ENCODE measurements at regions not wholly inside any gene's neighbourhood (a gene's known extent, or its start where the extent isn't known, plus 50 kb on each side); places are given as distances from the start of the nearest gene placed in this dataset.
"Not testable (repeated sequence)": the region's sequence is repeated elsewhere in the genome, so short reads cannot be mapped to it uniquely, and the experiment has no call there.

GRCh38 chr1:149665528-149665927, 81.9 kb downstream of the PPIAL4C start:
- H3K4me3 ChIP-seq (replicated peaks in 1 of 3); intact Hi-C loops (cut with DNase I); DNase-seq; H3K36me3 ChIP-seq; H3K27ac ChIP-seq; H3K4me1 ChIP-seq; H3K9me3 ChIP-seq; H3K27me3 ChIP-seq: not testable (repeated sequence)
- WGBS, 2 donors = 90 to 100% methylated on average over 2 of the region's 2 CpGs

DNA sequence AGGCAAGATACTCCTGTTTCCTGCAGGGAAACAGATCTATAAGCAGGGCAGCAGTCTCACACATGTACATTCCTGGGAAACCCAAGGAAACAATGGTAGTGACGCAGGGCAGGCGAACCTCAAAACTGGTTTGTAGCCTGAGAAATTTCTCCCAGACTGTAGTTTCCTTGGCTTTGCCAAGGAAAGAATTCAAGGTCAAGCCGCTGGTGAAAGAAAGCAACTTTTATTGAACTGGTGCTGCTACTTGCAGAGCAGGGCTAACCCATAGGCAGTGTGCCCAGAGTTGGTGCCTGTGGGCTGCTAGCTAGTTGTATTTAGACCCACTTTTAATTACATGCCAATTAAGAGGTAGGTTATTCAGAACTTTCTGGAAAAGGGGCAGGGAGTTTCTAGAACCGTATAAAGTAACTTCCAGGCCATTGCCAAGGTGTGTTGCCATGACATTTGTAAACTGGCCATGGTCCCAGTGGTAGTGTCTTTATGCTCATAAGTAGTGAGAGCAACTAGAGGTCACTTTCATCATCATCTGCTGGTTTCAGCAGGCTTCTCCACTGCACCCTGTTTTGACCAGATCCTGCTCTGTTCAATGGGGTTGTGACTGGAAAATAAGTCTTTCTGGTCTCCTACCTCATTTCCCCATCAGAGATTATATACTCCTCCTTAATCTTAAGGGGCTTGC, 89.7 kb downstream of the PPIAL4C start:
- H3K4me1 ChIP-seq; H3K4me3 ChIP-seq (replicated peaks in 1 of 3); H3K9me3 ChIP-seq; H3K27me3 ChIP-seq; intact Hi-C loops (cut with DNase I); H3K36me3 ChIP-seq; H3K27ac ChIP-seq; DNase-seq: not testable (repeated sequence)
- 80 to 86% methylated on average over 4 of the region's 4 CpGs for WGBS, 2 donors

DNA sequence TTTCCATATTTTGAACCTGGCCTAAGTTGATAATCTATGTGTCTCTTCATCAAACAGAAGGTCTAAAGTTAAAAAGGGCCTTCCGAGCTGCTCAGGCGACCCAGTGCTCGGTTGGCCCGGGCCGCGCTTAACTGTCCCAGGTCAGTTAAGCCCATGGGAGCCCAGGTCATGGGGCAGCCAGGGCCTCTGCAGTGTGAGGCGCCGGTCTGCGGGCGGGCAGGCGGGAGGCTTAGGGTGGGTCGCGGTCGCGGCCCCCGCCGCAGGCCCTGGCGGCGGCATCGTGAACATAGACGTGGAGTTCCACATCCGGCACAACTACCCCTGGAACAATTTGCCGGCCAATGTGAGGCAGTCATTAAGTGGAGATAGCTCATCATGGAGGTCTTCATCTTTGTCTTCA, 91.3 kb downstream of the PPIAL4C start:
- intact Hi-C loops (cut with DNase I); H3K4me3 ChIP-seq (replicated peaks in 1 of 3); H3K27me3 ChIP-seq; H3K4me1 ChIP-seq; DNase-seq; H3K9me3 ChIP-seq; H3K36me3 ChIP-seq; H3K27ac ChIP-seq: not testable (repeated sequence)
- 96% methylated on average over 19 to 23 of the region's 23 CpGs for WGBS, 2 donors

DNA sequence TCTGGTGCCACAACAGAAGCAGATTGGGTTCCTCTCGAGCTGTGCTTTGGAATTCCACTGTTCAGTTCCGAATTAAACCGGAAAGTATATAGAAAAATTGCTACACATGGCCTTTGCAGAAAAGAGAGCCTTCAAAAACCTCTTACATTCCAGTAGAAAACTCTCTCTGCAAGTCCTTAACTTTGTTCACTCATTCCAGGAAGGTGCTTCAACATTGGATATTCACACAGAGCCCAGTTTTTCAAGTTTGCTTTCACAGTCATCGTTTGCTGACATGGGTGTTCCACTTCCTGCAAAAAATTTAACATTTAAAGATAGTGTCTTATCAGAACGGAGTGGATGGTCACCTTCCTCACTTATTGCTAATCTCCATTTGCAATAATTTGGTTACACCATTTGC, 93.7 kb downstream of the PPIAL4C start:
- H3K4me1 ChIP-seq; H3K27ac ChIP-seq; DNase-seq; intact Hi-C loops (cut with DNase I); H3K9me3 ChIP-seq; H3K27me3 ChIP-seq; H3K4me3 ChIP-seq (replicated peaks in 1 of 3); H3K36me3 ChIP-seq: not testable (repeated sequence)
- WGBS, 2 donors = 39 to 45% methylated on average over 5 of the region's 5 CpGs

- H3K9me3 ChIP-seq; H3K4me1 ChIP-seq; H3K4me3 ChIP-seq (replicated peaks in 1 of 3); H3K27ac ChIP-seq; intact Hi-C loops (cut with DNase I); H3K36me3 ChIP-seq; DNase-seq; H3K27me3 ChIP-seq: not testable (repeated sequence)
- WGBS, 2 donors = 80 to 100% methylated on average over 1 of the region's 3 CpGs
Measured at GRCh38 chr1:149686593-149687238, 95.8 kb upstream of the FCGR1A start.

DNA sequence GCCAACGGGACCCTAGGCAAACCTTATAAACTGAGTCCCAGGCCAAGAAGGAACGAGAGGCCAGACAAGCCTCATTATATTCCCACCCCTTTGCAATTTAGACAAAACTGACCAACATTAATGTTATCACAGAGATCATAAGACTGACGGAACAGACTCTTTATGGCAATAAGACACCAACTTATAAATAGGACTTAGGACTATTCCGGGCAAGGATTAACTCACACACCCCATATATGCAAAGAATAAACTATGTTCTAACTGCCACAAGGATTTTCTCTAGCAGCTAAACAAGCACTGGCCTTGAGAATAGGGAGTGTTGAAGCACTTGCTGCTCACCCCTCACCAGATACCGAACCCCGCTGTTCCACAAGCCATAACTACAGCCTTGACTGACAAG, 91.1 kb upstream of the FCGR1A start:
- H3K4me1 ChIP-seq; H3K27ac ChIP-seq; DNase-seq; H3K9me3 ChIP-seq; H3K36me3 ChIP-seq; intact Hi-C loops (cut with DNase I); H3K27me3 ChIP-seq; H3K4me3 ChIP-seq (replicated peaks in 1 of 3): not testable (repeated sequence)
- 78 to 92% methylated on average over 4 of the region's 6 CpGs for WGBS, 2 donors

GRCh38 chr1:149692804-149693539, 89.5 kb upstream of the FCGR1A start:
- H3K36me3 ChIP-seq; H3K27ac ChIP-seq; H3K4me3 ChIP-seq (replicated peaks in 1 of 3); intact Hi-C loops (cut with DNase I); H3K27me3 ChIP-seq; H3K9me3 ChIP-seq; H3K4me1 ChIP-seq; DNase-seq: not testable (repeated sequence)
- WGBS, 2 donors = 86 to 96% methylated on average over 9 of the region's 17 CpGs

DNA sequence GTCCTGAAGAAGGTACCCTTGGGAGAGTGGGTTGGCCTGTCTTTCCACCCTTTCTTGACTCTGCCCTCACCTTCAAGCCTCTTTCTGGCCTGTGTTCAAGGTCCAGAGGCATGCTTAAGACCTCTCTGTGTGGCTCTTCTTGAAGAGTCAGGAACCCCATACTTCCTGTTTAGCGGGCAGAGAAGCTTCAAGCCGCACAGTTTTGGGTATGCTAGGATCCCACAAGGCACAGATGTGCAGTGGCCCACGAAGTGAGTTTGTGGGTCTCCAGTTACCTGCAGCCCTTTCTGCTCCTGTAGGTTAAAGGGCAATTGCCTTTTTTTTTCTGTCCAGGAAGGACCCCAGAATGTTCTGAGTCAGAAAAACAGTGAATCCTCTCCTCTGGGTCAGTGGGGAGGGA, 87.4 kb upstream of the FCGR1A start:
- H3K36me3 ChIP-seq; H3K9me3 ChIP-seq; DNase-seq; H3K4me3 ChIP-seq (replicated peaks in 1 of 3); H3K27me3 ChIP-seq; H3K4me1 ChIP-seq; intact Hi-C loops (cut with DNase I); H3K27ac ChIP-seq: not testable (repeated sequence)
- 70% methylated on average over 3 of the region's 3 CpGs; no CpG with 5 or more reads in 1 of the 2 donors for WGBS, 2 donors

DNA sequence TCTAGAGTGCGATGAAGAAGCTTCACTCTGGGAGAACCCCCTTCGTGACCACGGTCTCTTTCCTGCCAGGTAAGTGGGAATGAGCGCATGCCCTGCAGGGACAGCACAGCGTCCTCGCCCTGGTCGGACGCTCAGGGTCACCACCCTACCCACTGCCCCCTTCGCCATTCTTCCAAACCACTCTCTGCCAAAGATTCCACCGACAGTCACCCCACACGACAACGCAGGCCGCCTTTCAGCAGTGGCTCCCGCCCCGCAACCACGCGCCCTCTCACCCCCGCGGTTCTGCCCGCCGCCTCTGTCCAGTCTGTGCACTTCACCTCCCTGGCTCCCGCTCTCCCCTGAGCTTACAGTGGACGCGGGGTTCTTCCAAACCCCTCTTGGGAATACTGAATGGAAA, 82.3 kb upstream of the FCGR1A start:
- intact Hi-C loops (cut with DNase I); H3K4me1 ChIP-seq; H3K27me3 ChIP-seq; H3K27ac ChIP-seq; H3K36me3 ChIP-seq; DNase-seq; H3K4me3 ChIP-seq (replicated peaks in 1 of 3); H3K9me3 ChIP-seq: not testable (repeated sequence)
- 2% methylated on average over 7 of the region's 24 CpGs; no CpG with 5 or more reads in 1 of the 2 donors for WGBS, 2 donors

DNA sequence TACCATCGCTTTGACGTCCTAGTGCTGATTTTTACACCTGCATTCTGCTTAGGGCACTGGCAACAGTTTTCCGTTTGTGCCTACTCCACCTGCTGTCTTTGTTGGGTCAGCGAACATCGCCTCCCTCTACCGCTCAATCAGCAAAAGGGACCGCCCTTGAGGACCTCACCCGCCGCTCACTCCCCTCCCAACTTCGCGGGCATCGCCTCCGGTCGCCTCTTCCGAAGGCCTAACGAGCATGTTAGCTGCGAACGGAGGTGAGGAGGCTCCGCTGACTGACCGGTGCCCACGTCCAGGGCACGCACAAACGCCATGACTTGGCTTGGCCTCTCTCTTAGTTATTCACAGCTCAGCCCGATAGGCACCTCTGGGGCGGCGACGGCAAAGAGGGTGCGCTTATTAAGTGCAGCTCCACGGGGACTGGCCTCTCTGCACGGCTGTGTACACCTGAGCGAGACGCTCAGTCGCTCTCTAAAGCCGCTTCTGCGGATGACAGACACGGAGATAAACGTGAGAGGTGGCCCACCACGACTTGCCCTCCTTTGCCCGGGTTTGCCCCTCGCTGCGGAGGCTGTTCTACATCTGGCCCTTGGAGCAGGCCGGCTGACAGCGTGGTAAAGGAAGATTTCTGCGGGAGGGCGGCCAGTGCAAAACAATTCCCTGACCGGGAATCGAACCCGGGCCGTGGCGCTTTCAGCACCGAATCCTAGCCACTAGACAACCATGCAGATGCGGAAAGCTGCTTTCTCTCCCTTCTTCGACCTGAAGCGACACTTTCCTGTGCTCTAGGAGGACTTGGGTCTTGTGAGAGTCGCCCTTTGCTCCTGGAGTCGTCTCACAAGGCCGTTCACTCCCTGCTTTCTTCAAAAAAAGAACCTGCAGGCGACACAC, 81.6 kb upstream of the FCGR1A start:
- WGBS, 2 donors = no CpG with 5 or more reads among the region's 58 CpGs
- H3K36me3 ChIP-seq; H3K4me1 ChIP-seq; intact Hi-C loops (cut with DNase I); H3K9me3 ChIP-seq; H3K27ac ChIP-seq; DNase-seq; H3K27me3 ChIP-seq; H3K4me3 ChIP-seq (replicated peaks in 1 of 3): not testable (repeated sequence)

GRCh38 chr1:149708192-149708853, 74.2 kb upstream of the FCGR1A start:
- H3K4me1 ChIP-seq; H3K27ac ChIP-seq; H3K27me3 ChIP-seq; intact Hi-C loops (cut with DNase I); H3K9me3 ChIP-seq; H3K36me3 ChIP-seq; H3K4me3 ChIP-seq (replicated peaks in 1 of 3): not testable (repeated sequence)
- WGBS, 2 donors = 6 to 8% methylated on average over 11 to 12 of the region's 22 CpGs
- DNase-seq = peak; percentile 54 to 56

DNA sequence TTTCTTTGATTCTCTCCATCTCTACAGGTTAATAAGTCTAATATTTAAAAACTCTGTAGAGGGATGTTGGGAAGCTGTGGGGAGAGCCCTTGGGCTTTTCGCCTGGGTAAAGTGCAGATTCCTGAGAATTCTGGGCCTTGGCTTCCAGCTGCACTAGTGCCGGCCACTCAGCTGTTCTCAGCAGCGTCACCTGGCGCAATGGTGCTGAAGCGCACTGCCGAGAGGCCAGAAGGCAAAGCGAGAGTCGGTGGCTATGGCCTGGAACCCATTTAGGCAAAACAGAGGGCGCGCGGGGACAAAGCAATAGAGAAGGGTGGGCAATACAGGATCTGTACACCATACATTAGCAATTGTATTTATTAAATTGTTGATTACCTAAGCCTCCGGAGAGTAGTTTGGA, 70.8 kb upstream of the FCGR1A start:
- whole genome bisulfite sequencing, 2 donors = 40% methylated on average over 1 of the region's 12 CpGs; no CpG with 5 or more reads in 1 of the 2 donors
- not testable (repeated sequence) for H3K27me3 ChIP-seq, H3K36me3 ChIP-seq

More for the DNA sequence above, 70.8 kb upstream of the FCGR1A start:
- H3K9me3 ChIP-seq; H3K4me1 ChIP-seq; H3K27ac ChIP-seq; H3K4me3 ChIP-seq (replicated peaks in 1 of 3); DNase-seq; intact Hi-C loops (cut with DNase I): not testable (repeated sequence)

Measured in thyroid gland (tissue), 4 donors.